ENCODE measurements at regions not wholly inside any gene's neighbourhood (a gene's known extent, or its start where the extent isn't known, plus 50 kb on each side); places are given as distances from the start of the nearest gene placed in this dataset.

GRCh38 chr6:165864218-165864617 is 201.2 kb upstream of the PDE10A start:
- Histone ChIP-seq H3K9me3 (replicated peaks; ENCODE audit: control insufficient read depth, insufficient read depth, low read length) (no peaks in the 10 kb centered on the region), H3K79me2 (ENCODE audit: control insufficient read depth, insufficient read depth, low read length) (no peaks in the 10 kb centered on the region), H3K4me3 (replicated peaks in 1 of 3; ENCODE audit: insufficient read depth in 1 of 3, low read depth in 1 of 3, low read length in 3 of 3) (no peak overlapping the region), H3K36me3 (ENCODE audit: control insufficient read depth in 2 of 2, extremely low read depth in 1 of 2, insufficient read depth in 2 of 2, low read length in 2 of 2) (no peaks in the 10 kb centered on the region), H3K9ac (replicated peaks; ENCODE audit: extremely low read depth, insufficient read depth, low read length) (no peak overlapping the region), H4K20me1 (replicated peaks; ENCODE audit: control insufficient read depth, extremely low read depth, insufficient read depth, low read length) (no peaks in the 10 kb centered on the region), H3K4me1 (ENCODE audit: control insufficient read depth, extremely low read depth, insufficient read depth, low read length) (no peaks in the 10 kb centered on the region), H3K27ac (ENCODE audit: insufficient read depth, low read depth, low read length) (no peak overlapping the region), H3K9me1 (replicated peaks; ENCODE audit: control insufficient read depth, extremely low read depth, insufficient read depth, low read length) (no peaks in the 10 kb centered on the region), H2AFZ (ENCODE audit: low read depth, low read length) (no peak overlapping the region), H3K27me3 (ENCODE audit: control insufficient read depth in 2 of 2, insufficient read depth in 2 of 2, low read length in 2 of 2) (no peaks in the 10 kb centered on the region), H3K4me2 (ENCODE audit: insufficient read depth, low read length) (no peak overlapping the region)
- FAIRE-seq (no peak), DNase-seq (ENCODE audit: low read depth, low spot score) (no peak)
- CTCF ChIA-PET: interaction anchor here (0.8 kb wide), 1 partner anchor 437 kb away, joined by 3 read pairs; no protein-coding TSS in a partner anchor
- dilution Hi-C loops (cut with MboI; ENCODE audit: extremely low pct_ligation_motif_present, low sequenced_read_pairs): no loop called here
- TF ChIP-seq POLR2AphosphoS5 (IDR thresholded peaks at IDR 0.05; ENCODE audit: insufficient read depth, low read depth, low read length) (no peak), MAX (IDR thresholded peaks at IDR 0.05; ENCODE audit: insufficient read depth, insufficient read length) (no peak), FOS (IDR thresholded peaks at IDR 0.05; ENCODE audit: borderline replicate concordance, insufficient read depth, low read length) (no peak), EZH2 (IDR thresholded peaks at IDR 0.05; ENCODE audit: borderline replicate concordance, low read depth, low read length, severe bottlenecking) (no peak), CTCF (IDR thresholded peaks at IDR 0.05; ENCODE audit: extremely low read depth in 1 of 2, insufficient read depth in 1 of 2, low read depth in 1 of 2, low read length in 2 of 2) (no peak), MYC (IDR thresholded peaks at IDR 0.05; ENCODE audit: low read depth, low read length) (no peak), JUN (IDR thresholded peaks at IDR 0.05; ENCODE audit: borderline replicate concordance, insufficient read depth, insufficient read length, low read depth) (no peak), POLR2A (IDR thresholded peaks at IDR 0.05; ENCODE audit: low read depth, low read length) (no peak), GATA2 (IDR thresholded peaks at IDR 0.05; ENCODE audit: insufficient read depth, insufficient read length, low read depth, low read length) (no peak)
- no TSS peak for BruUV-seq (replicated peaks)
- intact Hi-C loops (cut with micrococcal nuclease): no loop called here
- POLR2A ChIA-PET: no interaction called here

Measured in endothelial cell of umbilical vein (primary cell).